HG03442 (cell line): ENCODE measurements at regions not wholly inside any gene's neighbourhood (a gene's known extent, or its start where the extent isn't known, plus 50 kb on each side); places are given as distances from the start of the nearest gene placed in this dataset.

ENCODE experiments used
- ATAC-seq: cut with Tn5 transposase; IDR thresholded peaks from one replicate; pipeline ENCODE4 v1.9.1; 2021; ENCODE audit warnings: mild to moderate bottlenecking, moderate library complexity; ENCODE audit not compliant: unreplicated experiment

GRCh38 chr16:85162478-85163277 lies 50.4 kb upstream of the CIBAR2 start:
- no peak for ATAC-seq

GRCh38 chr16:85163278-85164112 lies 51.2 kb upstream of the CIBAR2 start:
- no peak for ATAC-seq

- ATAC-seq, result no peak
Observed at GRCh38 chr16:85164431-85164830, 52.2 kb upstream of the CIBAR2 start.

- no peak for ATAC-seq
Observed at GRCh38 chr16:85164838-85165516, 52.7 kb upstream of the CIBAR2 start.

GRCh38 chr16:85165781-85166180 lies 53.5 kb upstream of the CIBAR2 start:
- no peak for ATAC-seq

GRCh38 chr16:85166281-85166680 lies 54.0 kb upstream of the CIBAR2 start:
- ATAC-seq, result no peak

- ATAC-seq, result no peak
Observed at GRCh38 chr16:85166699-85167588, 54.7 kb upstream of the CIBAR2 start.

GRCh38 chr16:85167589-85168537 lies 55.6 kb upstream of the CIBAR2 start:
- ATAC-seq, result no peak

GRCh38 chr16:85168732-85169256 lies 56.5 kb upstream of the CIBAR2 start:
- ATAC-seq, result no peak

GRCh38 chr16:85169333-85170065 lies 57.2 kb upstream of the CIBAR2 start:
- no peak for ATAC-seq

GRCh38 chr16:85170066-85170491 lies 57.8 kb upstream of the CIBAR2 start:
- ATAC-seq, result no peak

- ATAC-seq, result no peak
Observed at GRCh38 chr16:85170590-85171003, 58.3 kb upstream of the CIBAR2 start.

GRCh38 chr16:85171004-85171758 lies 58.9 kb upstream of the CIBAR2 start:
- no peak for ATAC-seq

- ATAC-seq, result no peak
Observed at GRCh38 chr16:85171759-85172454, 59.6 kb upstream of the CIBAR2 start.

- ATAC-seq, result no peak
Observed at GRCh38 chr16:85172455-85173145, 60.3 kb upstream of the CIBAR2 start.

- no peak for ATAC-seq
Observed at GRCh38 chr16:85173146-85173980, 61.1 kb upstream of the CIBAR2 start.
